Astrocyte (in vitro differentiated cells and primary cell): ENCODE measurements at regions not wholly inside any gene's neighbourhood (a gene's known extent, or its start where the extent isn't known, plus 50 kb on each side); places are given as distances from the start of the nearest gene placed in this dataset.

Experiments
- CTCF ChIP-seq: IDR thresholded peaks from 2 replicates; pipeline ENCODE4 v1.5.1; 2011; ENCODE audit warnings: low read depth, mild to moderate bottlenecking, inconsistent platforms, low read length, moderate library complexity; ENCODE audit not compliant: insufficient read depth
- EZH2 ChIP-seq: IDR thresholded peaks from 2 replicates; pipeline ENCODE4 v1.6.1; 2012; ENCODE audit warnings: mild to moderate bottlenecking, low read length, inconsistent platforms; ENCODE audit not compliant: insufficient read depth

GRCh38 chr6:145374570-145374969 lies 360.8 kb downstream of the EPM2A start:
- no peak for TF ChIP-seq CTCF
- TF ChIP-seq EZH2 = no peak
